OCI-LY3 (cell line): ENCODE measurements at regions not wholly inside any gene's neighbourhood (a gene's known extent, or its start where the extent isn't known, plus 50 kb on each side); places are given as distances from the start of the nearest gene placed in this dataset.

ENCODE experiments used
- H2AFZ ChIP-seq: fragments of 200-600, 300-600 bp; shearing (Covaris generic); 2 replicates; pipeline ENCODE4 v1.6.0; 2014; ENCODE audit warnings: antibody characterized with exemption, low read depth, low read length
- H3K27ac ChIP-seq: fragments of 200-600, 300-600 bp; sonication (generic); 2 replicates; pipeline ENCODE4 v1.5.1; 2014; ENCODE audit warnings: mild to moderate bottlenecking, low read length, moderate library complexity, mixed read lengths
- H3K27me3 ChIP-seq: fragments of 200-600, 300-600 bp; sonication (generic); 2 replicates; pipeline ENCODE4 v1.6.1; 2014; ENCODE audit warnings: low read depth, low read length, mixed read lengths
- H3K36me3 ChIP-seq: fragments of 200-600, 300-600 bp; sonication (generic); replicated peaks from 2 replicates; pipeline ENCODE3; 2014; ENCODE audit warnings: low read depth, low read length, mixed read lengths
- H3K4me1 ChIP-seq: fragments of 300-600, 200-600 bp; sonication (generic); 2 replicates; pipeline ENCODE4 v1.6.1; 2014; ENCODE audit warnings: low read length, mixed read lengths
- H3K4me2 ChIP-seq: fragments of 200-600, 300-600 bp; sonication (generic); 2 replicates; pipeline ENCODE4 v1.6.1; 2014; ENCODE audit warnings: low read length, mixed read lengths
- H3K4me3 ChIP-seq: fragments of 300-600, 200-600 bp; sonication (generic); 2 replicates; pipeline ENCODE4 v1.5.1; 2014; ENCODE audit warnings: antibody characterized with exemption, mild to moderate bottlenecking, low read length, moderate library complexity
- H3K79me2 ChIP-seq: fragments of 300-600, 200-600 bp; shearing (Covaris generic); 2 replicates; pipeline ENCODE4 v1.6.1; 2014; ENCODE audit warnings: mild to moderate bottlenecking, low read length, mixed read lengths
- H3K9ac ChIP-seq: fragments of 300-600, 200-600 bp; shearing (Covaris generic); 2 replicates; pipeline ENCODE4 v1.6.0; 2014; ENCODE audit warnings: mild to moderate bottlenecking, low read length, moderate library complexity
- H3K9me3 ChIP-seq: fragments of 200-600, 300-600 bp; shearing (Covaris generic); 2 replicates; pipeline ENCODE4 v1.6.1; 2014; ENCODE audit warnings: low read length, mixed read lengths; ENCODE audit not compliant: insufficient read depth
- H4K20me1 ChIP-seq: fragments of 200-600, 300-600 bp; sonication (generic); 2 replicates; pipeline ENCODE4 v1.6.1; 2016; ENCODE audit warnings: low read length, mixed read lengths; ENCODE audit not compliant: insufficient read depth
- EZH2phosphoT487 ChIP-seq: fragments of 200-600 bp; shearing (Covaris generic); IDR thresholded peaks from 2 replicates; pipeline ENCODE4 v1.6.1; 2018; ENCODE audit warnings: antibody characterized with exemption, mixed run types, low read depth
- TF ChIP-seq, protein P1 (sequence below): fragments of 200-600, 300-600 bp; sonication (generic); IDR thresholded peaks from 2 replicates; pipeline ENCODE4 v1.5.1; 2014; ENCODE audit warnings: antibody characterized with exemption, low read length, low read depth

GRCh38 chr10:61091531-61091930 lies 147.5 kb upstream of the RHOBTB1 start:
- Histone ChIP-seq H3K27me3 (no peaks in the 10 kb centered on the region), H3K9ac (no peak overlapping the region), H3K36me3 (no peaks in the 10 kb centered on the region), H3K4me1 (no peaks in the 10 kb centered on the region), H2AFZ (no peak overlapping the region), H3K79me2 (no peaks in the 10 kb centered on the region), H3K4me2 (no peak overlapping the region), H3K9me3 (no peaks in the 10 kb centered on the region), H3K4me3 (no peak overlapping the region), H4K20me1 (no peaks in the 10 kb centered on the region), H3K27ac (no peak overlapping the region)
- TF ChIP-seq, protein P1, sequence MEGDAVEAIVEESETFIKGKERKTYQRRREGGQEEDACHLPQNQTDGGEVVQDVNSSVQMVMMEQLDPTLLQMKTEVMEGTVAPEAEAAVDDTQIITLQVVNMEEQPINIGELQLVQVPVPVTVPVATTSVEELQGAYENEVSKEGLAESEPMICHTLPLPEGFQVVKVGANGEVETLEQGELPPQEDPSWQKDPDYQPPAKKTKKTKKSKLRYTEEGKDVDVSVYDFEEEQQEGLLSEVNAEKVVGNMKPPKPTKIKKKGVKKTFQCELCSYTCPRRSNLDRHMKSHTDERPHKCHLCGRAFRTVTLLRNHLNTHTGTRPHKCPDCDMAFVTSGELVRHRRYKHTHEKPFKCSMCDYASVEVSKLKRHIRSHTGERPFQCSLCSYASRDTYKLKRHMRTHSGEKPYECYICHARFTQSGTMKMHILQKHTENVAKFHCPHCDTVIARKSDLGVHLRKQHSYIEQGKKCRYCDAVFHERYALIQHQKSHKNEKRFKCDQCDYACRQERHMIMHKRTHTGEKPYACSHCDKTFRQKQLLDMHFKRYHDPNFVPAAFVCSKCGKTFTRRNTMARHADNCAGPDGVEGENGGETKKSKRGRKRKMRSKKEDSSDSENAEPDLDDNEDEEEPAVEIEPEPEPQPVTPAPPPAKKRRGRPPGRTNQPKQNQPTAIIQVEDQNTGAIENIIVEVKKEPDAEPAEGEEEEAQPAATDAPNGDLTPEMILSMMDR, result no peak
- TF ChIP-seq EZH2phosphoT487, result no peak

- Histone ChIP-seq H4K20me1 (no peaks in the 10 kb centered on the region), H3K79me2 (no peaks in the 10 kb centered on the region), H3K9me3 (no peaks in the 10 kb centered on the region), H3K4me3 (no peak overlapping the region), H3K27me3 (no peaks in the 10 kb centered on the region), H3K9ac (no peak overlapping the region), H3K4me1 (no peaks in the 10 kb centered on the region), H2AFZ (no peak overlapping the region), H3K27ac (no peak overlapping the region), H3K4me2 (no peak overlapping the region), H3K36me3 (no peaks in the 10 kb centered on the region)
- TF ChIP-seq, protein P1, result no peak
Measured at GRCh38 chr10:61089251-61089650, 145.3 kb upstream of the RHOBTB1 start.

DNA sequence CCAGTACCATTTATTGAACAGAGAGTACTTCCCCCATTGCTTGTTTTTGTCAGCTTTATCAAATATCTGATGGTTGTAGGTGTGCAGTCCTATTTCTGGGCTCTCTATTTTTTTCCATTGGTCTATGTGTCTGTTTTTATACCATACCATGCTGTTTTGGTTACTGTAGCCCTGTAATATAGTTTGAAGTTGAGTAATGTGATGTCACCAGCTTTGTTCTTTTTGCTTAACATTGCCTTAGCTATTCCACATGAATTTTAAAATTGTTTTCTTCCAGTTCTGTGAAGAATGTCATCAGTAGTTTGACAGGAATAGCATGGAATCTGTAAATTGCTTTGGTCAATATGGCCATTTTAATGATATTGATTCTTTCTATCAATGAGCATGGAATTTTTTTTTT lies 140.5 kb upstream of the RHOBTB1 start:
- H3K27me3 ChIP-seq, result no peaks in the 10 kb centered on the region
- no peak overlapping the region for H3K27ac ChIP-seq
- H3K36me3 ChIP-seq, result no peaks in the 10 kb centered on the region
- H3K4me1 ChIP-seq, result no peaks in the 10 kb centered on the region
- TF ChIP-seq, protein P1, result no peak
- TF ChIP-seq EZH2phosphoT487, result no peak
- H4K20me1 ChIP-seq, result no peaks in the 10 kb centered on the region
- H3K9ac ChIP-seq, result no peak overlapping the region
- H3K4me2 ChIP-seq, result no peak overlapping the region
- no peak overlapping the region for H3K4me3 ChIP-seq
- no peak overlapping the region for H2AFZ ChIP-seq
- no peaks in the 10 kb centered on the region for H3K79me2 ChIP-seq
- no peaks in the 10 kb centered on the region for H3K9me3 ChIP-seq

- Histone ChIP-seq H3K27me3 (no peaks in the 10 kb centered on the region), H3K4me3 (no peak overlapping the region), H3K27ac (no peak overlapping the region), H3K79me2 (no peaks in the 10 kb centered on the region), H3K9ac (no peak overlapping the region), H4K20me1 (no peaks in the 10 kb centered on the region), H3K36me3 (no peaks in the 10 kb centered on the region), H3K4me2 (no peak overlapping the region), H3K9me3 (no peaks in the 10 kb centered on the region), H2AFZ (no peak overlapping the region), H3K4me1 (peaks cover 5% of the 10 kb centered on the region; the same call in 1 of the 2 replicates)
- TF ChIP-seq EZH2phosphoT487, result no peak
- TF ChIP-seq, protein P1, result no peak
Measured at GRCh38 chr10:61081301-61081700, 137.3 kb upstream of the RHOBTB1 start.
